Glomerular visceral epithelial cell (primary cell): ENCODE measurements at regions not wholly inside any gene's neighbourhood (a gene's known extent, or its start where the extent isn't known, plus 50 kb on each side); places are given as distances from the start of the nearest gene placed in this dataset.
"Not testable (repeated sequence)": the region's sequence is repeated elsewhere in the genome, so short reads cannot be mapped to it uniquely, and the experiment has no call there.

Experiments used
- DNase-seq: peaks from one replicate; pipeline ENCODE4 v3.0.0-alpha.2; 2016; ENCODE audit errors: extremely low spot score

DNA sequence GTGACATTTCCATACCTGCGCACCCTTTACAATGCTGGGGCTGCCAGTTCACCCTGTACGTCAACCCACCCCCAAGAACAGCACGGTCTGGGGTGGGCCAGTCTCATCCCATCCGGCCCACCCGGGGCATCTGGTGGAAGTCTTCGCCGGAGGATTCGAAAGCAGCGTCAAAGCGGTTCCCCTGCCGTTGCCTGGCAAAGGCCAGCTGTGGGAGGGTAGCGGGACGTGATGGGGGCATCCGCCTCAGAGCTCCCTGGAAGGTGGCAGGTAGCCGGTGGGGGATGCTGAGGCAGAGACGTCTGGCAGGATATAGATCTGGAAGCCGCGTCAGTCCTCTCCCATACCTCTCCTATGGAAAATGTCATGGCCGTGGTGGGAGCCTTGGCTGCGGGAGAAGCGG lies 749.1 kb upstream of the DEFB115 start:
- not testable (repeated sequence) for DNase-seq

DNA sequence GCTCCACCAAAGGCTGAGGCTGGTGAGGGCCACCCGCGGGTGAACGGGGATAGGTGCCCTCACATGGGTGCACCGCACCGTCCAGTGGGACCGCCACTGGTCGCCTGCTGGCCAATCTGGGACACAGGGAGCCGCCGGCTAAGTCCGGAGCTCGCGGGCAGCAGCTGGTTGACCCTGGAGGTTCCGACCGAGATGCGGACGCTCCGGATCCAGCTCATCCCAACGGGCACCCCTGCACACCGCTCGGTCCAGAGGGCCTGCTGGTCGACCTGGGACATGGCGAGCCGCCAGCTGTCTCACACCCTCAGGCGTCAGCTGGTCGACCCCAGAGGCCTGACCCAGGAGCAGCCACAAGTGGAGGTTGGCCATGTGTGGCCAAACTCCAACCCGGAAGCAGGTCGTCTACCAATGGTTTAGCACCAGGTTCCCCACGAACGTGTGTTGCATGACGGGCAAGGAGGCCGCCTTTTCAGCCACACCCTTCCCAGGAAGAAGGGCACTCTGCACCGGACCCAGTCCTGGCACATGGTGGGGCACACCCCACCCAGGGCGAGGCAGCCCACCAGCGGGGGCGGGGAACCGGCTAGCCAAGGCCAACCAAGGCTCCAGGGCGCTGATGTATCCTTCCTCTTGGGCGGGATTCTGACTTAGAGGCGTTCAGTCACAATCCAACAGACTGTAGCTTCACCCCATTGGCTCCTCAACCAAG lies 746.0 kb upstream of the DEFB115 start:
- no peak for DNase-seq

DNA sequence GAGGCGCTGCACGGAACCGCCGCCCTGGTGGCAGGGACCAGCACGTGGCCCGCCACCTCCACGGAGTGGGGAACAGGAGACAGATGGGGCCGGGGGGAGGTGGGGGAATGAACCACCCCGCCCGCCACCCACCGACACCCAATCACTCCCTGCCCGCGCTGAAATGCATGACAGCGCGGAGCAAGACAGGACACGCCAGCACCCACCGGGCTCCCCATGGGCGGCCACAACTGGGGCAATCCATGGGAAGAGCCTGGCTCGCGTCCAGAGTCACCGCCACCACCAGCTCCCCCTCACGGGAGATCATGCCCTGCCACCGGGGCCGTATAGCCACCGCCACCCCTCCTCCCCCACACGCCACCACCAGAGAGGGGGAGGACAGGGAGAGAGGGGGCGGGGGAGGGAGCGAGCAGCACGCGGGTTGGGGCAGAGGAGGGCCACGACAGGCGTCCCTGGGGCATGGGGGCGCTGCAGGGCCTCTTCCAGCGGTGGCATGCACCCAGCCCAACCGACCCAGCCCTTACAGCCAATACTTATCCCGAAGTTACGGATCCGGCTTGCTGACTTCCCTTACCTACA lies 744.3 kb upstream of the DEFB115 start:
- DNase-seq = no peak

DNA sequence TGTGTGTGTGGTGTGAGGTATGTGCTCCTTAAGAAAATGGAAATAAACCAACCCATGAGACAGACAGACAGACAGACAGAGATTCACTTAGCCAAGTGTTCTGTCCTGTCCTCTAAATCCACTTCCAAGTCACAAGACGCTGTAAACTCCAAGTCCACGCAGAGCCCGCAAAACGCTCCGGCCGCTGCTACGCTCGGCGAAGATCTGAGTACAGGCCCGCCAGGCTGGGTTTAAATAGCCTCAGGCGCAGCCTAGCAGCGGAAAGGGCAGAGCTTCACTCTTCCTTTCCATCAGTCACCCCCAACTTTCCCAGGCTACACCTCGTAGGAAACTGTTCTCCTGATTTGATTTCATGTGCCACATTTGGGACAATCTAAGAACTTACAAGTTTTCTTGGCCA lies 741.5 kb upstream of the DEFB115 start:
- not testable (repeated sequence) for DNase-seq

DNA sequence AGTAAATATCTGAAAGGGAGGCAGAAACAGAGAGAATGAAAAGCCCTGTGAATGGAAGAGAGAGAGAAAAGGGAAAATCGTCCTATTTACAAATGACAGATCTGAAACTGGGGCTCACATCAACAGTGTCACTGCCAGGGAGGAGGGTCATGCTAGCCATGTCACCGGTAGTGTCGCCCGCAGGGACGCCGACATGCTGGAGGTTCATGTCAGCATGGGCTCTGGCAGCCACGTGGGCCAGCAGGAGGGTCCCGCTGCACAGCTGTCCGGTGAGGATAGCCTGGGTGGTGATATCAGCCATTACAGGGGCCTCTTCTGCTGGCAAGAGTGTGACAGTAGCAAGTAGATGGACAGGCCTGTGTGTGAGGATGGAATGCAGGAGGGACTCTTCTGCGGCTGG lies 738.6 kb upstream of the DEFB115 start:
- not testable (repeated sequence) for DNase-seq

DNA sequence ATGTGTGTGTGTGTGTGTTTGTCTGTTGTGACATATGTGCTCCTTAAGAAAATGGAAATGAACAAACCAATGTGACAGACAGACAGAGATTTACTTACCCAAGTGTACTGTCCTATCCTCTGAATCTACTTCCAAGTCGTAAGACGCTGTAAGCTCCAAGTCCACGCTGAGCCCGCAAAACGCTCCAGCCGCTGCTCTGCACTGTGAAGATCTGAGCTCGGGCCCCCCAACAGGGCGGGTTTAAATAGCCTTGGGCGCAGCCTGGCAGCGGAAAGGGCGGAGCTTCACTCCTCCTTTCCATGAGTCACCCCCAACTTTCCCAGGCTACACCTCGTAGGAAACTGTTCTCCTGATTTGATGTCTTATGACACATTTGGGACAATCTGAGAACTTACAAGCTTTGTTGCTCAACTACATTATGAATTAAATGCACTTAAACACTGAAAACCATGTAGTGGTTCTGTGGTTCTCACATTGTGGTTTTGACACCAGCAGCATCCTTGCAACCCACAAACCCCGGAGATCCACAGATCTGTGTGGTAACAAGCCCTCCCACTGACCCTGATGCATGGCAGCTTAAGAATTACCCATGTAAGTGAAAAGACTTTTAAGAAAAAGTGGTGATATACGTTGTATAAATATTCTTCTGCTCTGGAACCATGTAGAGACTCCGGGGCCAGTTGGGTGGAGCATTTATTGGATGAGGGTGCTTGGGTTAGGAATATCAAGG lies 735.6 kb upstream of the DEFB115 start:
- DNase-seq = not testable (repeated sequence)

DNA sequence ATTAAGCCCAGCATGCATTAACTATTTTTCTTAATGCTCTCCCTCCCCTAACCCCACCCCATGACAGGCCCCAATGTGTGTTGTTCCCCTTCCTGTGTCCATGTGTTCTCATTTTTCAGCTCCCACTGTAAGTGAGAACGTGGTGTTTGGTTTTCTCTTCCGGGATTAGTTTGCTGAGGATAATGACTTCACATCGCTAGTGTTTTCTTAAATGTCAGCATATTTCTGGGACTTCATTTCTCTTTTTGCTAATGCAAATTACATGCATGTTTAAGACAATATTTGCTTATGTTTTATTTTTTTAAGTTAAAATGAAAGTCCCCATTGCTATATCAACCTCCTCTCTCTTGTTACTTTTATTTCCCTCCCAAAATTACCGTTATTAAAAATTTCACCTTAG lies 733.3 kb upstream of the DEFB115 start:
- not testable (repeated sequence) for DNase-seq

DNA sequence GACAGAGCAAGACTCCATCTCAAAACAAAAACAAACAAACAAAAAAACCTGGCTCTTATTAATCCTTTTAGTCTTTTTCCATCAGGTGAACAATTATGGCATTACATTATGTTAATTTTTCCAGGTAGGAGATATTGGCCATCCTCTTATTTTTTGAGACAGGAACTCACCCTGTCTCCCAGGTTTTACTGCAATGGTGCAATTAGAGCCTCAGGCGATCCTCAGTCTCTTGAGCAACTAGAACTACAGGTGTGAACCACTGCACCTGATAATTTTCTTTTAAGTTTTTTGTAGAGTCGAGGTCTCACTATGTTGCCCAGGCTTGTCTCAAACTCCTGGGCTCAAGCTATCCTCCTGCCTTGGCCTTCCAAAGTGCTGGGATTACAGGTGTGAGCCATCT lies 732.7 kb upstream of the DEFB115 start:
- DNase-seq = not testable (repeated sequence)

DNA sequence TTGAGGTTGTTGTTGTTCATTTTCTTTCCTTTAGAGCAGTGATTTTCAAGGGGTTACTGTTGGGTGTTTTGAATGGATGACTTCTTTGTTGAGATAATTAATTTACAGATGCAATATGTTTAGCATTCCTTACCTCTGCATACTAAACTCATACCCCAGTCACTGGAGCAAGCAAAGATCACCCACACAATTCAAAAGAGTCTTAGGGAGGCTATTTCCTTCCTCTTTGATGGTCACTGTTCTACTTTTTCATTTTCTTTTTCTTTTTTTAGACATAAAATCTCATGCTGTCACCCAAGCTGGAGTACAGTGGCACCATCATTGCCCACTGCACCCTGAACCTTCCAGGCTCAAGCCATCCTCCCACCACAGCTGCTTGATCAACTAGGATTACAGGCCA lies 723.8 kb upstream of the DEFB115 start:
- DNase-seq = not testable (repeated sequence)

DNA sequence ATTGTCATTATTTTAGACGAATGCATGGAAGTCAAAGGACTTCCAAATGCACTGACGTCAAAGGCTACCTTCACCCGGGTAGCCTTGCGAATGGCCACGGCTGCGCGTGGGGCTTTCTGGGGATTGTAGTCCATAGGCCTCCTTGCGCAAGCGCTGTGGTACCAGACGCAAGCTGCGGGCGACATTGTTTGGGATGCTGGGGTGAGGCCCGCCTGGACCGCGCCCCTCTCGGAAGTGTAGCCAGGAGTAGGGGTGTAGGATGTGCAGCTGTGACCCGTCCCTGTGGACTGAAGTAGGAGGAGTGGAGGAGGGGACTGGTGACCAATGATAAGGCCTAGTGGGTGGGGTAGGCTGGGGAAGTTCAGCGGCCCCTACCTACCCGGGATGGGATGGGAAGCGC lies 720.0 kb upstream of the DEFB115 start:
- not testable (repeated sequence) for DNase-seq

DNA sequence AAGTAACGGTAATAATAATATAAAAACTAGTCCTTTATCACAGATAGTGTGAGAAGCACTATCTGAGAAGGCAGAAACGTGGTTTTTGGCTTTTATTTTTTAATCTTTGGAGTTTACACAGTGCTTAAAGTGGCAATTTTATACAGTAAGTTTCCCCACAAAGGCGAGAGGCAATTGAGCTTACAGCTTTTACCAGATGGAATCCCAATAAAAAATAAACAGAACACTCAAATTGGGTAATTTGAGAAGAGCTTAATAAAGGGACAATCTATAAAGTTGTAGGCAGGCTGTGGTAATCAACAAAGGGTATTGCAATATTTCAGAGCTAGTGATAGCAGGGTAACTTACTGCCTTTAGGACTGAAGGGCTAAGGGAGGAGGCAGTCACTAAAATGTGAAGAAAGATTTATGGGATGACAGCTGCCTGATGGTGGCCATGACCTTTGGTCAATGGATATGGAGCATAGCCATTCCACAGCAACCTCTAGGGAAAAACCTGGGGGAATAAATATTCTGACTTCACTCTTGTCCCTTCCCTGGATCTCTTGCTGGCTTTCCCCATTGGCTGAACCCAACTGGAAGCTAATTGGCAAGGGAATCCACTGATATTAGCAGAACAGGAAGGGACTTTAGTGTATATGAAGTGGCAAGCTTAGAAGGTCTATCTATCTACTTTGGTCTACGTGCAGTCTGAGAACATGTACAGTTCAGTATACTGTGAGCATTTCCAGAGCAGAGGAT lies 717.0 kb upstream of the DEFB115 start:
- not testable (repeated sequence) for DNase-seq

DNA sequence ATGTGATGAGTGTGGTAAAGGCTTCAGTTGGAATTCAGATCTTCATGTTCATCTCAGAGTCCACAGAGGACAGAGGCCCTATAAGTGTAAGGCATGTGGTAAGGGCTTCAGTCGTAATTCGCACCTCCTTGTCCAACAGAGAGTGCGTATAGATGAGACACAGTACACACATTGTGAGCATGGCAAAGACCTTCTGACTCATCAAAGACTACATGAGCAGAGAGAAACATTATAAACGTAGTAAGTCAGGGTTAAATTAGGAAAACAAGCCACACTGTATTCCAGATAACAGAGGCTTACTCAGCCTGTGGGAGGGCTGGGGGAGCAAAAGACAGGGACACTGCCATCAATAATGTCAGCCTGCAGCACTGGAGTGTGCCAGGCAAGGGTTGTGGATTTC lies 706.2 kb upstream of the DEFB115 start:
- not testable (repeated sequence) for DNase-seq

DNA sequence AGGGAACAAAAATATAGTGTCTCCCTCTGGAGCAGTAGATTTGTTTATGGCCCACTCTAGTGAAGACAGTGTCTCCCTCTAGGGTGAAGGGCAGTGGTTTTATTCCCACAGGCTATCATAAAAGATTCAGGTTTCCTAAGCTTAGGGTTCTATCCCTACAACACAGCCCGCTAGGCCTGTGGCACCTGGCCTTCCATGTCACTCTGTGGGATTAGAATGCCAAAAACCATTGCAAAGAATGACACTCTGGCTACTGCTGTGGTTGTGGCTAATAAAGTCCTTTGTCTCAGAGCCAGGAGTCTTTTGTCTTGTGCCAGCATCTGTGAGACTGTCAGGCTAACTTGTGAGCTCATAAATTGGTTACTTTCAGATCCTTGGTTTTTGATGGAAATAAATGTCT lies 700.7 kb upstream of the DEFB115 start:
- DNase-seq = not testable (repeated sequence)

DNA sequence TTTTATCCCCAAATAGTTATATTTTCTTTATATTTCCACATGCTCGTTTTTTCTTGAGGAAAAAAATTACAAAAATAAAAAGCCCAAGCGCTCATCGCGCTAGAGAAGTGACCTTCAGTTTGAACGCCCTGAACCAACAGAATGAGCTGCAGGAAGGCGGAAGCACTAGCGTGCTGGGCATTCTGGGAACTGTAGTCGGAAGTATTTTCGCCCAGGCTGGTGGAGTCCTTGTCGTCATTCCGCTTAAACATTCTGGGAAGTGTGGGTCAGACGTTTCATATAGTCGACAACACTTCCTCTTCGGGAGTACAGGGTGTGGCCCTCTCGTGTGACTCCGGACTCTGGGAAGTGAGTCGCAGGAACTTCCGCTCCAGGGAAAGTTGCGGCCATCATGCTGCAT lies 692.4 kb upstream of the DEFB115 start:
- not testable (repeated sequence) for DNase-seq

DNA sequence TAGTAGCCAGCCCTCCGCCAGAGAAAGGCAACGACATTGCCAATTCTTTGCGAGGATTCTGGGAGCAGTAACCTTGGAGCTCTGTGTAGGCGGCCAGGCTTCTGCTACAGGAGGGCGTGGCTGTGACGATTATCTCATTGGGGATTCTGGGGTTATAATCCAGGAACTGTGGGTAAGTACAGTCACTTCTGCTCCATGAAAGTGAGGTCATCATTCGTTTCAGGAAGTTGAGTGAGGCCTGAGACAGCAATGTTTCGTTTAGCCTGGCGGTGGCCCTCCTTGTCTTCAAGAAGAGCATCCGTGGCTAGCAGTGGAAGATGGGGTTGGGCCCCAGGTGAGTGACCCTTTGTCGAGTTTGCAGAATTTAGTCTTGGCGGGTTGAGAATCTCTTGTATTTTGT lies 687.6 kb upstream of the DEFB115 start:
- not testable (repeated sequence) for DNase-seq

DNA sequence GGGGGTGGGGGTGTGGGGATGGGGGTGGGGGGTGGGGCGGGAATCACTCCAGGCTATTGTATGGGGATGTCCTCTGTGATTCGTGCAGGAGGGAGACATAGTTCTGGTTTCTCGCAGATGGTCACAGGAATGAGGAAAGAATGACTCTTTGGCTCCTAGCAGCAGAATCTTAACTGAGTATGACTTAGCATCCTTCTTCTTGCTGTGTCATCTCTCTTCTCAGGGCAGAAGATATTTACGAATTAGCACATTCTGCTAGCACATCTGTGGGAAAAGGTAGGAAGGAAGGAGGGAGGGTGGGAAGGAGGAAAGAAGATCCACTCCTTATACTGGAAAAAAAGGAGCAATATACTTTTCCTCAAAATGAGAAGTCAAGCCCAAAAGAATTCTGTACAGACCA lies 686.8 kb upstream of the DEFB115 start:
- DNase-seq = not testable (repeated sequence)

DNA sequence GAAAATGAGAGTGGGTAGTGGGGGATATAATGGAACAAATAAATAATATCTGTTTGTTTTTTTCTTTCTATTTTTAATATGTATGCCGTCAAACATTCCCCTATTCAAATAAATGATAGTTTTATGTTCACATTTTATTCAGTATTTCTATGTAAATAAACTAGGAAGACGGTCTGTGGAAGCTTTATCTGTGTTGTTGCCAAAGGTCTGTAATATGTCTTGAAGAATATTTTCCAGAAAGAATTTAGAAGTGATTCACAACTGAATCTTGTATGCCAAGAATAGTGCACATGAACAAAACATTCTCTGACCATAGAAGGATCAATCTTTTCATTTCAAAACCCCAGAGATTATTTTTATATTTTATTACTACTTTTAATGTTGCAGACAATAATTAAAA lies 683.1 kb upstream of the DEFB115 start:
- not testable (repeated sequence) for DNase-seq

DNA sequence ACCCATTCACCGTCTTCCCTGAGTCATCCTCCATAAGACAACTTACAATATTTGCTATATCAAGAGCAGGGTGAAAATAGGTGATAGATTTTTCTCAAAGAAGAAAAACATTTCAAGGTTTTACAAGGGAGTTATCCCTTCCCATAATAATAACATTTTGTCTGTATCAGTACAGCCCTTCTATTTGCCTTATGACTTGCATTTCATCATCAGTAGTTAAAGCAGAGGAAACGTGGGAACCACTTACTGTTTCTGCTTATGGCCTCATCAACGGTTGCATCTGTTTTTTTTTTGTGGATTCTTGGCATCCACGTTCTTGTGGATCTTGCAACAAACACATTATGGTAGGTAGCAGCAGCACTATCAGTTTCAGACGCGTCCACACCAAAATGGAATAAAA lies 678.4 kb upstream of the DEFB115 start:
- not testable (repeated sequence) for DNase-seq

DNA sequence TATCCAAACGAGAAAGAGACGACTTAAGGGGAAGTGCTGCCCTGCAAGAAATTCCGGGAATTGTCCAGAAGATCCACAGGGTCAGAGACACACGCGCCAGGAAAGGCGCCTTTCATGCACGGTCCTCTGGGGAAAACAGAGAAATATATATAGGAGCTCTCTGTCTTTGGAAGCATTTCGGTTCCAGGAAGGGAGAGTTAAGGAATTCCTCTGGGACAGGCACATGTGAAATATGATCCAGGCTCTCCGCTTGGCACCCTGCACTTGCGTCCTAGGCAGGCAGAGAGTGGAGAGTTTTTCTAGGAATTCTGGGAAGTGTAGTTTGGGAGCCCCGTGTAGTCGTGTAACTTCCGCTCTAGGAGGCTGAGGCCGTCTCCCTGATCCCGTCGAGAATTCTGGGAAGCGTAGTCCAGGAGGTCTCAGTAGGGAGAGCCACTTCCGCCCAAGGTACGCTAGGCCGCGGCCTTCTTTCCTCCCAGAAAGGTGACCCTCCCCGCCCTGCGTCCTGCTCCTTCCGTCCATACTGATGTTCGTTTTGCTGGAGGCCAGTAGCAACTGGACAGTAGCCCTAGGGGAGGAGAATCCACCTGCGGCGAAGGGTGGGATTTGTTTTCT lies 677.5 kb upstream of the DEFB115 start:
- peak; percentile 80 for DNase-seq

DNA sequence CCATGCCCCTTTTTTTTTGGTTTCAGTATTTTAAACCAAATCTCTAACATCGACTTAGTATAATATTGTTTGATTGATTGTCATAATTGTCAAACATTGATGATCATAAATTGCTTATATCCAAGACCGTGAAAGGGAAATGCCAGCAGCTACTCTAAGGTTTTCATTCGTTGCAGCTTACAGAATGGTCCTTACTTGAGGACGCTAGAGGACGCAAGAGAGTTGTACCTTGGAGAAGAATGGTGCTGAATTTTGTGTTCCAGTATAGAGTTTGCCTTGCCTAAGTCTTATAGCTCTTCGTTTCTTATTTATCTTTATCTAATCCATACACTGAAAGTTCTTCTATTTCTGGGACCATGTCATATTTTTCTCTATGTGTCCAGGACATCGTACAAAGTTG lies 675.6 kb upstream of the DEFB115 start:
- DNase-seq = not testable (repeated sequence)

DNA sequence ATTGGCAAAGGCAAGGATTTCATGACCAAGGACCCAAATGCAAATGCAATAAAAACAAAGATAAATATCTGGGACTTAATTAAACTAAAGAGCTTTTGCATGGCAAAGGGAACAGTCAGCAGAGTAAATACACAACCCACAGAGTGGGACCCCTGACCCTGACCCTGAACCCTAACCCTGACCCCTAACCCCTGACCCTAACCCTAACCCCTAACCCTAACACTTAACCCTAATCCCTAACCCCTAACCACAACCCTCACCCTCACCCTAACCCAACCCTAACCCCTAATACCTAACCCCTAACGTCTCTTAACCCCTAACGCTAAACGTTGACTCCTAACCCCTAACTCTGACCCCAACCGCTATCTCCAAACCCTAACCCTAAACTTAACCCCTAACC lies 673.1 kb upstream of the DEFB115 start:
- not testable (repeated sequence) for DNase-seq
